HG02610 (cell line): ENCODE measurements at regions not wholly inside any gene's neighbourhood (a gene's known extent, or its start where the extent isn't known, plus 50 kb on each side); places are given as distances from the start of the nearest gene placed in this dataset.

Experiments
- ATAC-seq: cut with Tn5 transposase; IDR thresholded peaks from one replicate; pipeline ENCODE4 v1.9.1; 2021; ENCODE audit warnings: mild to moderate bottlenecking, moderate library complexity; ENCODE audit not compliant: unreplicated experiment

DNA sequence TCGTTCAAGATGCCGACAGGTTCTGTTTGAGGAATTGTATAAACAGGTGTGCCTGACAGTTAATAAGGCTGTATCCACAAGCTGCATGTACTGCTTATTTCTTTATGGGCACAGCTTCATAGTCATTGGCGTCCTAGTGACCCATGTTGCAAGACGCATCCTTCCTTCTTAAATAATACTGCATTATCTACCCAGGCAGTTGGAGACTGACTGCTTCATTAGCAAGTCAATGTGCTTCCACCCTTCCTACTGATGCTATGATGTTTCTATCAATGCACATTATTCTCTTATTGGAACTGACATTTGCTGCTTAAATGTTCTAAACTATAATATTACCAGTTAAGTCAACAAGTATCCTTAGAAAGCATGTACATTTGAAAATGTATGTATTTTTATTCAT, 950.0 kb upstream of the MIR17HG start:
- ATAC-seq = no peak

DNA sequence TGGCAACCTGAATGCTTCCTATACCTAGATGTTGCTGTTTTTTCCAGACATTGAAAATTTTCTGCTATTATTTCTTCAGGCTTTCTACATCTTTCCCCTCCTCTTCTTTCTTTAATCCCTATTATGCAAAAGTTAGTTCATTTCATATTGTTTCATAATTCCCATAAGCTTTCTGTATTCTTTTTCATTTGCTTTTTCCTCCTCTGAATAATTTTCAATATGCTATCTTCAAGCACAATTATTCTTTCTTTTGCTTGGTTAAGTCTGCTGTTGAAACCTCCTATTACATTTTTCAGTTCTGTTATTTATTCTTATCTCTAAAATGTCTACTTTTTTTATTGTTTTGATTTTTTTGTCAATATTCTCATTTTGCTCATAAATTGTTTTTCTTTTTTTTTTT, 947.1 kb upstream of the MIR17HG start:
- ATAC-seq = no peak

GRCh38 chr13:90401150-90401549, 946.3 kb upstream of the MIR17HG start:
- no peak for ATAC-seq

DNA sequence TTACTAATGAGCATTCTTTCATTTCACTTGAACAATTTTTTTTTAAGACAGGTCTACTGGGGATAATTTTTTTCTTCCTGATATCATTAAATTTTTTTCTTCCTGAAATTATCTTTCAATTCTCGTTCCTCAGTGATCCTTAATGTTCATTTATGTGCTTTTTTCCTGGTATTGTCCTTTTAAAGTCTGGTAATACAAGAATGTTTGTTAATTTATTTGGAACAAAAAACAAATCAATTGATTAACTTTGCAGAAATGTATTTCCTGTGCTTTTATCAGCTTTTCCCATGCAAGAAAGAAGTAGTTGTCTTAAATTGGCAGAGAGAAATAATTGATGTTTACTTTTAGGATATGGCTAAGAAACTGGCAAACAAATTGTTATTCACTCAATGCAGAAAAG, 945.4 kb upstream of the MIR17HG start:
- ATAC-seq = no peak

GRCh38 chr13:90402613-90403012, 944.9 kb upstream of the MIR17HG start:
- ATAC-seq = no peak

GRCh38 chr13:90403330-90404082, 944.0 kb upstream of the MIR17HG start:
- ATAC-seq = no peak

DNA sequence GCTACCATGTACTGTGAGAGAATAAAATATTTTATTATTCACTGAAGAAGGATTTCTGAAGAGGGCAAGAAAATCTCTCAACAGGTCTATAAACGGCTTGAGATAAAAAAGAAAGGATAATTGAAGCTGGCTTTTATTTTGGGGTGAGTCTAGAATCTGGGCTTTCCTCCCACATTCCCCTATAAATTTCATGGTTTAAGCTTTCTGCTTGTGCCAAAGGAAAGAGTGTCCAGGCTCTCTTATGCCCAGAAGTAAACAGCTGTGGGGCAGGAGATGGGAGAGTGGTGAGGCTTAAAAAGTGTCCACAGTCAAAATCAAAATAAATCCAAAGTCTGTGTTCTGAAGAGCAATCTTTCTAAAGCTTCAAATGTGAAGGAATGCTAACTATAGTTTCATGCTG, 942.2 kb upstream of the MIR17HG start:
- ATAC-seq = no peak

- no peak for ATAC-seq
Observed at GRCh38 chr13:90412980-90413379, 934.5 kb upstream of the MIR17HG start.

- ATAC-seq = no peak
Observed at GRCh38 chr13:90413548-90413947, 933.9 kb upstream of the MIR17HG start.

- no peak for ATAC-seq
Observed at GRCh38 chr13:90414691-90415596, 932.5 kb upstream of the MIR17HG start.

DNA sequence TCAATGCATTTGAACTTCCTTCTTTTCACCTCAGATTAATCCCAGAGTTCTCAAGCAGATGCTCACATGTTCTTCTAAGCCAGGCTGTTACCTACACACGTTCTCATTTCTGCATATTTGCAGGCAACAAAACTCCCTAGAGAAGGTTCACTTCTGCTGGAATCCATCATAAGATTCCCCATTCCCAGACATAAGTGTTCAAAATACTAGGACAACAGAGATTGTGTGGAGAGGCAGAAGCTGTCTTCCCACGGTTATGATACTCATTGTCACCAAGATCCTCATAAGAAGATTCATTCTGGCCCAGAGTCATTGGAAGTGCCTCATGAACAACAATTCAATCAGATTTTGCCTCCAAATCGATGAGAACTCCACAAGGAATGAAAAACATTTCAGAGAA, 931.6 kb upstream of the MIR17HG start:
- no peak for ATAC-seq

- ATAC-seq = no peak
Observed at GRCh38 chr13:90416519-90416918, 931.0 kb upstream of the MIR17HG start.

DNA sequence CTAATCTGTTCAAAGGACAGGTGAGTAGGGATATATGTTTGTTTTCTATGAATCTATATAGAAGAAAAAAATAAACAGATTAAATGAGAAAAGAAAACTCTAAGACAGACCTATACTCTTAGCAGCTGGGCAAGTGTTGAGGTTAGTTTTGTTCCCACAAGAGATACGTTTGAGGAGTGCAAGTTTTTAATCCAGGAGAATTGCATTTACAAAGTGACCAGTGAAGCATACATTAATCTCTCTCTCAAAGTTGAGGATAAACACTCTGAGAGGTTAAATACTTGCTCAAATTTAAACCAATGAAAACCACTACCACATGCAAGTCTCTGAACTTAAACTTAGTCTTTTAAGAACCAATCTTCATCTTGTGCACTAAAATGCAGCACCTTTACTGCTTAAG, 930.5 kb upstream of the MIR17HG start:
- no peak for ATAC-seq

- ATAC-seq = no peak
Observed at GRCh38 chr13:90420683-90421082, 926.8 kb upstream of the MIR17HG start.

DNA sequence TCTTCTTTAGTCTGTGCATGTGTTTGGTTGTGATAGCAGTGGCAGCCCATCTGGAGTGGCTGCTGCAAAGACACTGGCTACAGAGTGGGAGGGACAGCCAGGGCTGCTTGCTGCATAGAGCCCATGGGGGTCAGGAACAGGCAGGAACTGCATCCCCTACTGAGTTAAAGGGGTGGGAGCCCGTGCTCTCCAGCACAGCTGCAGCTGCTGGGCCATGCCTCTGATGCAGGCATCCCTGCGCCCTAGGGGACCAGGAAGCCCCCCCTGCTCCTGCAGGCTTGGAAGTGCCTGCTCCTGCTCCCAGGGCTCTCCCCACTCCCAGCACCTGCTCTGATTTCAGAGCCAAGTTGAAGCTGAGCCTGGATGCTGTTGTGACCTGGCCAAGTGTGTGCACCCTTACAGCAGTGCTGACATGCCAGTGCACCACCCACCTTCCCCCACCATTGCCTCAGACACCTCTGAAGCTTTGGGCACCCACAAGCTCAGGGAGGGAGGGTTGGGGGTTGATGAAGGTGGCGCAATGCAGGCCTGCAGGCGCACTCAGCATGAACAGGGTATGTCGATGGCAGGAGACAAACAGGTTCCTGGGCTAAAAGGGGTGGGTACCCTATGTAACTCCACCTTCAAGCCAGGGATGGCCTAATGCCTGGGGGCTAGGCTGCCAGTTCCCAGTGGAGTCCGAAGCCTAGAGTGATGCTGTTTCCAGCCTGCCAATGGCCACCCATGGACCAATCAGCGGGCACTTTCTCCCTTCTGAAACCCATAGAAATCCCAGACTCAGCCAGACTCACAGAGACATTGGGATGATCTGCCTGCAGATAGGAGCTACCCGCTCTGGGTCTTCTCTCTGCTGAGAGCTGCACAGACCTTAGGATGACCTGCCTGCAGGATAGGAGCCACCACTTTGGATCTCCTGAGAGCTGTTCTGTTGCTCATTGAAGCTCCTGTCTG, 919.9 kb upstream of the MIR17HG start:
- no peak for ATAC-seq

GRCh38 chr13:90428522-90429210, 918.8 kb upstream of the MIR17HG start:
- ATAC-seq = no peak

DNA sequence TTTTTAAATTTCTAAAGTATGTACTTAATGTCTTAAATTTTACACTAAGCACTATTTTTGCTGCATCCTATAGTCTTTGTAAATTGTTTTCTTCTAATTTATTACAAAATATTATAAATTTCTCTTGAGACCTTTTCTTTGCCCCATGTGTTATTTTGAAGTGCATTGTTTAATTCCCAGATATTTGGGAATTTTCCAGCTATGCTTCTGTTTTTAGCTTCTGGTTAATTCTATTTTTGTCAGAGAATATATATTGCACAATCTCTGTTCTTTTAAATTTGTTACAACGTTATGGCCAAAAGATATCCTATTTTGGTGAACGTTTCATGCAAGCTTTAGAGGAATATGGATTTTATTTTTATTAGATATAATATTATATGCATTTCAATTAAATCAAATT, 917.4 kb upstream of the MIR17HG start:
- ATAC-seq = no peak

GRCh38 chr13:90436697-90437096, 910.8 kb upstream of the MIR17HG start:
- ATAC-seq = no peak

DNA sequence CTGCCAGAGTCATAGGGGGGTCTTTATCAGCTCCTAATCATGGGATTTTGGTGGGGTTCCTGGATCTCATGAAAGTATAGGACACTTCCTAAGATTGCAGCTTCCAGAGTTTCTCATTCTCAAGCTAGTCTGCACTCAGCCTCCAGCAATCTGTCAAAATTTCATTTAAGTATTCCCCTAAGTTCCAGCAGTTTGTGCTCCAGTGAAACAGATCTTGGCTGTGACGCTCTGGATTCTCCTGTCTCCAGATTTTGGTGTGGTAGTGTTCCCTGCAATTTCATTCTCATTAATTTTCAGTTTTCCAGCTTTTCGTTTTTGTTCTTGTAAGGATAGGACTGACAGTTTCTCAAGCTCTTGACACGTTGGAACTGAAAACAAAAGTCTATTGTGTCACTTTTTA, 908.9 kb upstream of the MIR17HG start:
- no peak for ATAC-seq

GRCh38 chr13:90443268-90443667, 904.2 kb upstream of the MIR17HG start:
- ATAC-seq = no peak
